Nephron progenitor cell (in vitro differentiated cells): ENCODE measurements at regions not wholly inside any gene's neighbourhood (a gene's known extent, or its start where the extent isn't known, plus 50 kb on each side); places are given as distances from the start of the nearest gene placed in this dataset.

Experiments used
- DNase-seq: peaks from one replicate; pipeline ENCODE4 v3.0.0; 2021
- H3K27ac Mint-ChIP-seq: 2 replicates; pipeline ENCODE4 v1.8.0; 2021; ENCODE audit warnings: mild to moderate bottlenecking, moderate library complexity, mixed read lengths
- H3K27me3 Mint-ChIP-seq: 2 replicates; pipeline ENCODE4 v1.8.0; 2021; ENCODE audit warnings: mild to moderate bottlenecking, low read depth, mixed read lengths; ENCODE audit not compliant: poor library complexity
- H3K36me3 Mint-ChIP-seq: 2 replicates; pipeline ENCODE4 v1.8.0; 2021; ENCODE audit warnings: low read depth, mixed read lengths
- H3K4me1 Mint-ChIP-seq: 2 replicates; pipeline ENCODE4 v1.8.0; 2021; ENCODE audit warnings: mixed read lengths
- H3K4me3 Mint-ChIP-seq: 2 replicates; pipeline ENCODE4 v1.8.0; 2021; ENCODE audit warnings: mild to moderate bottlenecking, moderate library complexity, mixed read lengths
- H3K9me3 Mint-ChIP-seq: 2 replicates; pipeline ENCODE4 v1.8.0; 2021; ENCODE audit warnings: mild to moderate bottlenecking, moderate library complexity, mixed read lengths
- CTCF ChIP-seq: fragments of 200-600 bp; sonication (generic); IDR thresholded peaks from 2 replicates; pipeline ENCODE4 v1.5.0; 2021; ENCODE audit warnings: antibody characterized with exemption

- Mint-ChIP-seq H3K27me3 (peaks cover 4% of the 10 kb centered on the region), H3K9me3 (no peaks in the 10 kb centered on the region), H3K36me3 (no peaks in the 10 kb centered on the region), H3K4me1 (peaks cover 29% of the 10 kb centered on the region), H3K27ac (no peak overlapping the region), H3K4me3 (no peak overlapping the region)
- no peak for TF ChIP-seq CTCF
- no peak for DNase-seq
Measured at GRCh38 chr12:75822416-75822815, 209.2 kb downstream of the PHLDA1 start.

GRCh38 chr12:75820848-75821578, 210.6 kb downstream of the PHLDA1 start:
- Mint-ChIP-seq H3K27ac (peak overlapping the region; percentile 63), H3K36me3 (no peaks in the 10 kb centered on the region), H3K4me1 (peaks cover 43% of the 10 kb centered on the region), H3K27me3 (peaks cover 4% of the 10 kb centered on the region), H3K4me3 (no peak overlapping the region), H3K9me3 (no peaks in the 10 kb centered on the region)
- no peak for DNase-seq
- no peak for TF ChIP-seq CTCF

GRCh38 chr12:75820071-75820470, 211.5 kb downstream of the PHLDA1 start:
- H3K27ac Mint-ChIP-seq = peak overlapping the region; percentile 63
- no peak overlapping the region for H3K4me3 Mint-ChIP-seq
- TF ChIP-seq CTCF = no peak
- DNase-seq = no peak
- H3K9me3 Mint-ChIP-seq = no peaks in the 10 kb centered on the region
- no peaks in the 10 kb centered on the region for H3K36me3 Mint-ChIP-seq
- H3K4me1 Mint-ChIP-seq = peaks cover 48% of the 10 kb centered on the region
- H3K27me3 Mint-ChIP-seq = peaks cover 4% of the 10 kb centered on the region

- peaks cover 7% of the 10 kb centered on the region for H3K27me3 Mint-ChIP-seq
- peaks cover 53% of the 10 kb centered on the region for H3K4me1 Mint-ChIP-seq
- no peak for TF ChIP-seq CTCF
- H3K4me3 Mint-ChIP-seq = no peak overlapping the region
- no peaks in the 10 kb centered on the region for H3K36me3 Mint-ChIP-seq
- H3K27ac Mint-ChIP-seq = no peak overlapping the region
- no peak for DNase-seq
- H3K9me3 Mint-ChIP-seq = no peaks in the 10 kb centered on the region
Measured at GRCh38 chr12:75819512-75819911, 212.1 kb downstream of the PHLDA1 start.

- Mint-ChIP-seq H3K4me1 (peaks cover 60% of the 10 kb centered on the region), H3K27me3 (peaks cover 7% of the 10 kb centered on the region), H3K4me3 (no peak overlapping the region), H3K9me3 (no peaks in the 10 kb centered on the region), H3K36me3 (no peaks in the 10 kb centered on the region), H3K27ac (peak overlapping the region; percentile 11)
- DNase-seq = no peak
- TF ChIP-seq CTCF = no peak
Measured at GRCh38 chr12:75818863-75819262, 212.7 kb downstream of the PHLDA1 start.

- no peak for DNase-seq
- Mint-ChIP-seq H3K27me3 (peaks cover 3% of the 10 kb centered on the region), H3K4me3 (no peak overlapping the region), H3K4me1 (peaks cover 75% of the 10 kb centered on the region), H3K36me3 (no peaks in the 10 kb centered on the region), H3K9me3 (no peaks in the 10 kb centered on the region), H3K27ac (no peak overlapping the region)
- TF ChIP-seq CTCF = no peak
Measured at GRCh38 chr12:75816897-75817296, 214.7 kb downstream of the PHLDA1 start.
